ENCODE measurements at regions not wholly inside any gene's neighbourhood (a gene's known extent, or its start where the extent isn't known, plus 50 kb on each side); places are given as distances from the start of the nearest gene placed in this dataset.

GRCh38 chr1:59027177-59027576 lies 243.3 kb upstream of the JUN start:
- TF ChIP-seq, protein P1, sequence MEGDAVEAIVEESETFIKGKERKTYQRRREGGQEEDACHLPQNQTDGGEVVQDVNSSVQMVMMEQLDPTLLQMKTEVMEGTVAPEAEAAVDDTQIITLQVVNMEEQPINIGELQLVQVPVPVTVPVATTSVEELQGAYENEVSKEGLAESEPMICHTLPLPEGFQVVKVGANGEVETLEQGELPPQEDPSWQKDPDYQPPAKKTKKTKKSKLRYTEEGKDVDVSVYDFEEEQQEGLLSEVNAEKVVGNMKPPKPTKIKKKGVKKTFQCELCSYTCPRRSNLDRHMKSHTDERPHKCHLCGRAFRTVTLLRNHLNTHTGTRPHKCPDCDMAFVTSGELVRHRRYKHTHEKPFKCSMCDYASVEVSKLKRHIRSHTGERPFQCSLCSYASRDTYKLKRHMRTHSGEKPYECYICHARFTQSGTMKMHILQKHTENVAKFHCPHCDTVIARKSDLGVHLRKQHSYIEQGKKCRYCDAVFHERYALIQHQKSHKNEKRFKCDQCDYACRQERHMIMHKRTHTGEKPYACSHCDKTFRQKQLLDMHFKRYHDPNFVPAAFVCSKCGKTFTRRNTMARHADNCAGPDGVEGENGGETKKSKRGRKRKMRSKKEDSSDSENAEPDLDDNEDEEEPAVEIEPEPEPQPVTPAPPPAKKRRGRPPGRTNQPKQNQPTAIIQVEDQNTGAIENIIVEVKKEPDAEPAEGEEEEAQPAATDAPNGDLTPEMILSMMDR (IDR thresholded peaks at IDR 0.05) = no peak
- TF ChIP-seq POLR2A (IDR thresholded peaks at IDR 0.05) = no peak

Measured in thyroid gland (tissue), 4 donors.